NCI-H1417 (cell line): ENCODE measurements at regions not wholly inside any gene's neighbourhood (a gene's known extent, or its start where the extent isn't known, plus 50 kb on each side); places are given as distances from the start of the nearest gene placed in this dataset.

ENCODE experiments used
- DNase-seq, 3 experiments: peaks; one replicate each; lab custom pipeline; 2025; lab: John Stamatoyannopoulos, UW

DNA sequence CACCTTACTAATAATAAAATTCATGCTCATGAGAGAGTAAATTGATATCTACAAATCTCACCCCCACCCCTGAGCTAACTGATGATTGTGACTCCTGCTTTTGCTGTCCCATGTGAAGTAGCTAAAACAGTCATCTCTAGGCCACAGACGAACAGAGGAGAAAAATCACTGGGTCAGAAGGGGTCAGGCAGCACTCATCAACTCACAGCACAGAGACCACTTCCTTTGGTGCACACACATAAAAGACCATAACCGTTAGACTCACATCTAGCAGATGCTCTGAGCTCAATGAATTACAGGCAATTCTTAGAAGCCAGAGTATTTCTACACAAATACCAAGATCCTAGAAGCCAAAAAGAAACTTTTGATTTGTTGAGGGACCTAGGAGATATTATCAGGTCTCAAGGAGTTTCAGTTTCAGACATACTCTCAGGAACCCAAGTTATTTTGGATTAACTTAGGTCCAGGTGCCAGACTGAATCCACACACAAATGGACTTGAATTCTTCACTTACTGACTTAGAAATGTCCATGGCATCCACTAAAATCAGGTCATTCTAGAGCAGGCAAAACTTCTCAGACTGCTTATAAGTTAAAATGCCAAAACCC, 65.0 kb upstream of the TES start:
- DNase-seq: no peak

DNA sequence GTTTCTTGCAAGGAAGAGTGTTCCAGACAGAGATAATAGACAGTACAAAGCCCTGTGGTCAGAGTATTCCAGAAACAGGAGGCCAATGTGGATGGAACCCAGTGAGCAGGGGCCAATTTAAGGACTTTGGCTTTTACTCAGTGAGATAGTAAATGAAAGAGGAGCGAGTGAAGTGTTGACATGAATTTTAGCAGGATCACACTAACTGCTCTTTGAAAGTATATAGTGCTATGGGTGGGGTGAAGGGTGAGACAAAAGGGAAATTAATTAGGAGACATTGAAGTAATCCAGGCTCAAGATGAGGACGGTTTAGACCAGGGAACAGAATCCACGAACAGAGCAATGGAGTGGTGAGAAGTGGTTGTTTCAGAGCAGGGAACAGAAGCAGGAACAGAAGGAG, 62.2 kb upstream of the TES start:
- no peak for DNase-seq

DNA sequence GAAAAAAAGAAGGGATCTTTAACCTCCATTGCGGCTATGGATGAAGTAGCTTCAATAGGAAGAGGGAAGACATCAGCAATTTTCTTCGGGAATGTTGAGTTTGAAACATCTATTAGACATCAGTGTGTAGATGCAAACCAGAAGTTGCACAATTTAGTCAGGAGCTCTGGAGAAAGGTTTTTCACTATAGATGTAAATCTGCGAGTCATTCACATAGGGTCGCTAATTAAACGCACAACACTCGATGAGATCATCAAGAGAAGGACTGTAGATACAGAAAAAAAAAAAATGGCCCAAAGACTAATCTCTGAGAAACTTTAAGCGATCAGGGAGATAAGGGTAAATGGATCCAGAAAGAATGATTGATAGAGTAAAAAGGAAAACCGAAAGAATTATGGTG, 61.7 kb upstream of the TES start:
- DNase-seq: no peak

DNA sequence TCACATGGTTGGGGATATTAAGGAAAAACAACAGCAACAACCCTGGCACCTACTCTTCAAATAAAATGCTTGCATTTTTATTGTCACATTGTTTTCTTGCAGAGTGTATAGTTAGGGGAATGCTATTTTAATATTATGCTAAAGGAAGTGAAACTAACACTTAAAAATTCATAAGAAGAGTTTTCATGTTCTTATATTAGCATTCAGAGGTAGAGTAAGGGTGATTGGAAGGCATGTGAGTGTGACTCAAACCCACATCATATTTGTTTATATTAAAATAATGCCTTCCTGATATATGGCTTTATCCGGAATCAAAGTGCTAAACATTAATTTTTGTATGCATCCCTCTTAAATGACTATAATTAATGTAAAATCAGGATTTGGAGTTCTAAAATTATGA, 59.8 kb upstream of the TES start:
- DNase-seq: no peak

DNA sequence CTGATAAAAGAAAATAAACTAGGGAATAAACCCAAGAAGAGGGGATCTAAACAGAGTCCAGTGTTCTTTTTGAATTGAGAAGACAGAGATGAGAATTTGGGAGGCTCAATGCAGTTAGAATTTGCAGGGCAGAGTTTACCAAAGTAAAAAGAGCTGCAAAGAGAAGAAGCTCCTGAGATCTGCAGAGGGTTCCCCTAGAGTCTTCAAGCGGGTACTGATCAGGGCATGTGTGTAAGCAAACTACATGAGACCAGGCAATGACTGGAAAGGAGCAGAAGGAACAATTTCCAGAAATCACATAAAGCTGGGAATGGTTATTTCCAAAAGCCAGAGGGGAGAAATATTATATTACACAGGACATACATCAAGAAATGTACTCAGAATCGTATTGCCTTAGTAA, 58.1 kb upstream of the TES start:
- DNase-seq: no peak

DNA sequence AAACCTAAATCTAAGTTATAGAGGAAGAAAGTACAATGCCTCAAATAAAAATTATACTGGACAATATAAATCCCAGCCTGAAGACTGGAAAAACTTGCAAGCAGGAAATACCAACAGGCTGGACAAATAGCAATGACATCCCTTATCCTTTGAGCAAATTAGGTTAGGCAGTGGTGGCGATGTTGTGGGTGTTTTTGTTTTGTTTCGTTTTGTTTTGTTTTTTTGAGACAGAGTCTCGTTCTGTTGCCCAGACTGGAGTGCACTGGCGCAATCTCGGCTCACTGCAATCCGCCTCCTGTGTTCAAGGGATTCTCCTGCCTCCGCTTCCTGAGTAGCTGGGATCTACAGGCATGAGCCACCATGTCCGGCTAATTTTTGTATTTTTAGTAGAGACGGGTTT, 57.3 kb upstream of the TES start:
- DNase-seq: no peak

DNA sequence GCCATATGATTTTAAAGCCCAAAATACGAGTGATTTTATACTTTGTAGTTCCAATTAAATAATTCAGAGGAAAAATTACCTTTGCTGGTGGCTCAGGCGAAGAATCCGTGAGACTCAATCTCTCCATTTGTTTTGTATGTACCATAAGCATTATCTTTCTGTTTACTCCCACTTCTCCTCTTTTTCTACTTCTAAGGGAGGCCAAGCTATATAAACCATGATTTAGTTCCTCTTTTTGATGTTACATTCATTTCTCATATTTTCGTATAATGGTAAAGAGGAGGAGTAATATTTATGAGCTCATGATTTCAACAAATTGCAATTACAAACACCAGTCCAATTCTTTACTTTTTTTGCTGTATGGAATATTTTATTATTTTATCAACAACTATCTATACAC, 50.6 kb upstream of the TES start:
- no peak for DNase-seq
